Muscle layer of colon (tissue), 2 donors: ENCODE measurements at regions not wholly inside any gene's neighbourhood (a gene's known extent, or its start where the extent isn't known, plus 50 kb on each side); places are given as distances from the start of the nearest gene placed in this dataset.

Source experiments
- H3K27ac ChIP-seq: one replicate; pipeline ENCODE4 v1.7.0; 2013; ENCODE audit warnings: low read depth, mild to moderate bottlenecking, low read length, moderate library complexity
- H3K27me3 ChIP-seq, 2 donors: one replicate each; pipeline ENCODE4 v1.7.0; 2013; ENCODE audit warnings: low read length in 2 of 2, mild to moderate bottlenecking in 2 of 2; ENCODE audit not compliant: insufficient read depth in 2 of 2, control insufficient read depth in 1 of 2
- H3K36me3 ChIP-seq: one replicate; pipeline ENCODE4 v1.7.0; 2013; ENCODE audit warnings: mild to moderate bottlenecking, low read length; ENCODE audit not compliant: insufficient read depth
- H3K4me1 ChIP-seq: one replicate; pipeline ENCODE4 v1.7.0; 2013; ENCODE audit warnings: mild to moderate bottlenecking, low read length; ENCODE audit not compliant: insufficient read depth
- H3K4me3 ChIP-seq, 2 donors: one replicate each; pipeline ENCODE4 v1.7.0; 2013; ENCODE audit warnings: low read length in 2 of 2, low read depth in 1 of 2, mild to moderate bottlenecking in 1 of 2, moderate library complexity in 1 of 2
- H3K9ac ChIP-seq: one replicate; pipeline ENCODE4 v1.7.0; 2013; ENCODE audit warnings: low read length
- H3K9me3 ChIP-seq: one replicate; pipeline ENCODE4 v1.7.0; 2013; ENCODE audit warnings: mild to moderate bottlenecking, low read length
- donor health status: abdominal sarcoma.
- donor health status: Adenocarcinoma of cecum.

- Histone ChIP-seq H3K4me3 (no peak overlapping the region), H3K27me3 (no peaks in the 10 kb centered on the region), H3K4me1 (no peaks in the 10 kb centered on the region), H3K9ac (no peak overlapping the region), H3K9me3 (no peaks in the 10 kb centered on the region), H3K27ac (no peak overlapping the region), H3K36me3 (no peaks in the 10 kb centered on the region)
These were observed 145.2 kb upstream of the AKIRIN2 start for GRCh38 chr6:87847135-87847829.

- Histone ChIP-seq H3K9me3 (no peaks in the 10 kb centered on the region), H3K4me1 (no peaks in the 10 kb centered on the region), H3K4me3 (no peak overlapping the region), H3K27ac (no peak overlapping the region), H3K27me3 (no peaks in the 10 kb centered on the region), H3K36me3 (no peaks in the 10 kb centered on the region), H3K9ac (no peak overlapping the region)
These were observed 144.4 kb upstream of the AKIRIN2 start for GRCh38 chr6:87846434-87846833.

GRCh38 chr6:87840324-87840723, 138.3 kb upstream of the AKIRIN2 start:
- Histone ChIP-seq H3K27me3 (no peaks in the 10 kb centered on the region), H3K9ac (no peak overlapping the region), H3K4me1 (no peaks in the 10 kb centered on the region), H3K27ac (no peak overlapping the region), H3K4me3 (no peak overlapping the region), H3K9me3 (no peaks in the 10 kb centered on the region), H3K36me3 (no peaks in the 10 kb centered on the region)

- Histone ChIP-seq H3K27me3 (no peaks in the 10 kb centered on the region), H3K9ac (no peak overlapping the region), H3K4me3 (no peak overlapping the region), H3K27ac (no peak overlapping the region), H3K4me1 (no peaks in the 10 kb centered on the region), H3K36me3 (no peaks in the 10 kb centered on the region), H3K9me3 (no peaks in the 10 kb centered on the region)
These were observed 135.8 kb upstream of the AKIRIN2 start for GRCh38 chr6:87837876-87838275.

GRCh38 chr6:87837444-87837843, 135.4 kb upstream of the AKIRIN2 start:
- Histone ChIP-seq H3K4me3 (no peak overlapping the region), H3K27me3 (no peaks in the 10 kb centered on the region), H3K9ac (no peak overlapping the region), H3K9me3 (no peaks in the 10 kb centered on the region), H3K4me1 (no peaks in the 10 kb centered on the region), H3K36me3 (no peaks in the 10 kb centered on the region), H3K27ac (no peak overlapping the region)

GRCh38 chr6:87832025-87832825, 130.2 kb upstream of the AKIRIN2 start:
- Histone ChIP-seq H3K9me3 (no peaks in the 10 kb centered on the region), H3K4me1 (no peaks in the 10 kb centered on the region), H3K36me3 (no peaks in the 10 kb centered on the region), H3K27me3 (no peaks in the 10 kb centered on the region), H3K27ac (no peak overlapping the region), H3K9ac (peak overlapping the region; percentile 9), H3K4me3 (peak overlapping the region in 1 of 2 donors; percentile 49)

GRCh38 chr6:87830907-87831306, 128.9 kb upstream of the AKIRIN2 start:
- H3K9ac ChIP-seq = no peak overlapping the region
- H3K27ac ChIP-seq = no peak overlapping the region
- peaks cover 5% of the 10 kb centered on the region for H3K4me1 ChIP-seq
- no peaks in the 10 kb centered on the region for H3K9me3 ChIP-seq
- no peak overlapping the region for H3K4me3 ChIP-seq
- no peaks in the 10 kb centered on the region for H3K36me3 ChIP-seq
- H3K27me3 ChIP-seq = no peaks in the 10 kb centered on the region

- no peak overlapping the region for H3K4me3 ChIP-seq
- H3K36me3 ChIP-seq = no peaks in the 10 kb centered on the region
- peaks cover 5% of the 10 kb centered on the region for H3K4me1 ChIP-seq
- no peaks in the 10 kb centered on the region for H3K9me3 ChIP-seq
- no peak overlapping the region for H3K9ac ChIP-seq
- H3K27ac ChIP-seq = no peak overlapping the region
- H3K27me3 ChIP-seq = no peaks in the 10 kb centered on the region
These were observed 127.6 kb upstream of the AKIRIN2 start for GRCh38 chr6:87829622-87830121.

GRCh38 chr6:87828044-87828443, 126.0 kb upstream of the AKIRIN2 start:
- H3K4me3 ChIP-seq = no peak overlapping the region
- H3K27ac ChIP-seq = no peak overlapping the region
- no peaks in the 10 kb centered on the region for H3K36me3 ChIP-seq
- H3K4me1 ChIP-seq = peaks cover 5% of the 10 kb centered on the region
- no peaks in the 10 kb centered on the region for H3K27me3 ChIP-seq
- H3K9me3 ChIP-seq = no peaks in the 10 kb centered on the region
- H3K9ac ChIP-seq = no peak overlapping the region

GRCh38 chr6:87827346-87827745, 125.3 kb upstream of the AKIRIN2 start:
- no peak overlapping the region for H3K27ac ChIP-seq
- no peaks in the 10 kb centered on the region for H3K36me3 ChIP-seq
- H3K4me3 ChIP-seq = no peak overlapping the region
- H3K9ac ChIP-seq = no peak overlapping the region
- no peaks in the 10 kb centered on the region for H3K9me3 ChIP-seq
- H3K4me1 ChIP-seq = peaks cover 5% of the 10 kb centered on the region
- H3K27me3 ChIP-seq = no peaks in the 10 kb centered on the region

GRCh38 chr6:87826424-87826823, 124.4 kb upstream of the AKIRIN2 start:
- H3K9me3 ChIP-seq = no peaks in the 10 kb centered on the region
- peaks cover 5% of the 10 kb centered on the region for H3K4me1 ChIP-seq
- H3K4me3 ChIP-seq = no peak overlapping the region
- no peak overlapping the region for H3K27ac ChIP-seq
- no peaks in the 10 kb centered on the region for H3K27me3 ChIP-seq
- H3K9ac ChIP-seq = no peak overlapping the region
- no peaks in the 10 kb centered on the region for H3K36me3 ChIP-seq
